GM21367 (cell line): ENCODE measurements at regions not wholly inside any gene's neighbourhood (a gene's known extent, or its start where the extent isn't known, plus 50 kb on each side); places are given as distances from the start of the nearest gene placed in this dataset.
A peak's percentile ranks its signal among the peaks of the same experiment; 100 is the strongest.

ENCODE experiments used
- ATAC-seq: cut with Tn5 transposase; IDR thresholded peaks from one replicate; pipeline ENCODE4 v1.9.1; 2021; ENCODE audit not compliant: unreplicated experiment

- ATAC-seq, result no peak
Observed at GRCh38 chr21:24289539-24289938, 1317.7 kb downstream of the MRPL39 start.

- ATAC-seq, result no peak
Observed at GRCh38 chr21:24280596-24280995, 1326.7 kb downstream of the MRPL39 start.

- no peak for ATAC-seq
Observed at GRCh38 chr21:24278711-24279110, 1328.6 kb downstream of the MRPL39 start.

- ATAC-seq, result no peak
Observed at GRCh38 chr21:24276204-24276603, 1331.1 kb downstream of the MRPL39 start.

DNA sequence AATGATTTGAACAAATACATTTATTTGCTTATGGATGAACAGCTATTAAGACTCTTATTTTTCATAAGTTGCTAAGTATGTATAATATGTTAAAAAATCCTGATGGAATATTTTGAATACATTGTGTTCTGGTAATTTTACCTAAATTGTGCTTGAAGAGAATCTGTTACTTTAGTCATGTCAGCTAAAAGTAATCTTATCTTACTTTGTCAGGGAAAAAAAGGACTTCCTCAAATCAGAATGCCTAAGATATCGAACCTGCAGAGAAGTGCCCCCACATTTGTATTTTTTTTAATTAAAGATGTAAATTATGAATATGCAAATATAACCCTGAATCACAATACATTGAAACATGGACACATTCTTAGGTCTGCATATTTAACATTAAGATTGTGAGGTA lies 1331.7 kb downstream of the MRPL39 start:
- no peak for ATAC-seq

DNA sequence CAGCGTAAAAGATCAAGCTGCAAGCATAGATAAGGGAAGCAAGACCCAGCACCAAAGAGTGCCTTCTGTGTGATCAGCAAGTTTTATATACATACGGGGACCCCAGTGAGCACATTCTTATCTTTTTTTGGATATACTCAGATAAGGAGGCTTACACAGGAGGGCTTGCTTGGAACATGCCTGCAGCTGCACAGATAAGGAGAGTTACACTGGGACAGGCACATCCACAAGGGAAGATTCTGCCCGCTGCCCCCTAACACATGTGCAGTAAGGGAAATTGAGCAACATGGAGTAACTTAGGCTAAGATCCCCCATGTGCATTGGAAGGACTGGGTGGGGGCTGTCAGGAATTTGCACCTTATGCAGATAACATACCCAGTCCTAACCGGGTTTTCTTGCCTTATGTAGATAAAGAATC lies 1334.8 kb downstream of the MRPL39 start:
- no peak for ATAC-seq

DNA sequence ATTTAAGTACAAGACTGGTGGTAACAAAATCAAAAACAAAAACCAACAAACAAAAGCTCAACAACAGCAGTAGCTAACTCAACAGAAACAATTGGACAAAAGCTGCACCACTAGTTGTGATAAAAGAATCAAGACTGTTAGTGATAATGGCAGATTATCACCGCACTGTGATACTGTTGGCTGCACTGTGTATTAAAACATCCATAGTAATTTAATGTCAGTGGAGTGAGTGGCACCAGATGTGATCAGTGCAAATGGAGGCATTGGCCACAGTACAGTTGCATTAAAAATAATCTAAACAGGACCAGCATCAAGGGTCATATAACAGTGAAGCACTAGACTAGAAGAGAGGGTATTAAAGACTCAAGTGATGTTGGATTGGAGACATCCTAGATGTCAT lies 1341.3 kb downstream of the MRPL39 start:
- no peak for ATAC-seq

DNA sequence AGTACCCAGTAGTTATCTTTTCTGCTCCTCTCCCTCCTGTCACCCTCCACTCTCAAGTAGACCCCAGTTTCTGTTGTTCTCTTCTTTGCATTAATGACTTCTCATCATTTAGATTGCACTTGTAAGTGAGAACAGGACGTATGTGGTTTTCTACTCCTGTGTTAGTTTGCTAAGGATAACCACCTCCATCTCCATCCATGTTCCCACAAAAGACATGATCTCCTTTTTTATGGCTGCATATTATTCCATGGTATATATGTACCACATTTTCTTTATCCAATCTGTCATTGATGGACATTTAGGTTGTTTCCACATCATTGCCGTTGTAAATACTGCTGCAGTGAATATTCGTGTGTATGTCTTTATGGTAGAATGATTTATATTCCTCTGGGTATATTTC lies 1346.5 kb downstream of the MRPL39 start:
- ATAC-seq, result no peak

DNA sequence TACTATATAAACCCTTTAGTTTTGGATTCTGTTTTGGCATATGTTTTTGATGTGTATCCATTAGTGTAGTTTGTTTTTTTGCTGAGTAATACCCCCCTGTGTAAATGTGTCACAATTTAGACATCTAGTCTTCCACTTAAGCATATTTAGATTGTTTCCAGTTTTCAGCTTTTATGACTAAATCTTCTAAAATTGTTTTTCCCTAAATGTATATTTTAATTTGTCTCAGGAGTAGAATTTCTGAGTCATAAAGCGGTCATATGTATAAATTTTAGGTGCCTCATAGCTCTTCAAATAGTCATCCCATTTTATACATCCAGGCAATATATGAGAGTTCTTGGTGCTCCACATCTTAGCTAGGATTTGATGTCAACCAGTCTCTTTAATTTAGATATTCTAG lies 1348.0 kb downstream of the MRPL39 start:
- no peak for ATAC-seq

- ATAC-seq, result no peak
Observed at GRCh38 chr21:24255591-24255990, 1351.7 kb downstream of the MRPL39 start.

- no peak for ATAC-seq
Observed at GRCh38 chr21:24225431-24225830, 1381.8 kb downstream of the MRPL39 start.

DNA sequence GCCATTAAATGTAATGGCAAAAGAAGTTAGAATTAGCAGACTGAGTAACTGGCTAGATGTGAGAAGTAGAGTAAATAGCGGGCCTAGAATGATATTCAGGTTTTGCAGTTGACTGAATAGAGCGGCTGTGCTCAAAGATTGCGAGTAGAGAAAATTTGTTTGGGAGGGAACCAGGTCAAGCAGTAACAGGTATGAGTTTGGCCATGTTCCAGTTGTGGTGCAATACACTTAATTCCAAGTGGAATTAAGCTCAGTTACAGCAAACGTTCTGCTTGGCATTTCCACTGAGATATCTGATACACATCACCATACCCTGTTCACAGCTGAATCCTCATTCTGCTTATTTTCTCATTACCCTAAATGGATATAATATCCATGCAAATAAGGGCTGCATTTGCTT lies 1382.9 kb downstream of the MRPL39 start:
- no peak for ATAC-seq

DNA sequence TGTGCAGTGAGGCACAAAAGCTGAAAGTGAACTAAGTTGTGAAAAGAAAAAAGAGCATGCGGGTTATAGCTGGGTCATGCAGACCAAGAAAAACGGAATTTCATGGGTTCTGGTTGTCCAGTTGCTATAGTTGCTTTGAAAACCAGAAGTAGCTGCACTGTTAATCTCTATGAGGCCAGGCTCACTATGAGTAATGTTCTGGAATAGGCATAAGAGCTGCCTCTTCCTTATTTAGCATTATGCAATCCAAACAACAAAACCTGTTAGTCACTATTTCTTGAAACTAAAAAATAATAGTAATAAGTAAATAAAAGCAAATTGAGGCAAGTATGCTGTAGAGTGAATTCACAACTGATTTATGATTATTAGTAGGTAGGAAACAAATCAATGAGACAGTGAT lies 1383.7 kb downstream of the MRPL39 start:
- ATAC-seq, result no peak

- ATAC-seq, result no peak
Observed at GRCh38 chr21:24222676-24223075, 1384.6 kb downstream of the MRPL39 start.

- no peak for ATAC-seq
Observed at GRCh38 chr21:24220446-24220845, 1386.8 kb downstream of the MRPL39 start.

DNA sequence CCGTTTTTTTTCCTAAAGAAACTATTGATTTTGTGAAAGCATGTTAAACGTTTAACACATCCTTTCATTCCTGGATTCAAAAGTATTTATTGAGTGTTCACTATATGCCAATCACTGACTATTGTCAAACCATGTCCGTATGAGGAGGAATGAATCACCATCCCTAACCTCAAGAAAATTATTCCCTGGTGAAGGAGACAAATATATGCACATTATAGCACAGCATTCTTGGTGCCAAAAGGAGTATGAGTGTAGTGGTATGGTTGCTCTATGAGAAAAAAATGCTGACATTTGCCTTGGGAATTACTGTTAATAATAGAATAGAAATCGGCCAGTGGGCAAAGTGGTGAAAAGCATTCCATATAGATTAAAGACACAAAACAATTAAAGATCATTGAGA lies 1390.1 kb downstream of the MRPL39 start:
- no peak for ATAC-seq

DNA sequence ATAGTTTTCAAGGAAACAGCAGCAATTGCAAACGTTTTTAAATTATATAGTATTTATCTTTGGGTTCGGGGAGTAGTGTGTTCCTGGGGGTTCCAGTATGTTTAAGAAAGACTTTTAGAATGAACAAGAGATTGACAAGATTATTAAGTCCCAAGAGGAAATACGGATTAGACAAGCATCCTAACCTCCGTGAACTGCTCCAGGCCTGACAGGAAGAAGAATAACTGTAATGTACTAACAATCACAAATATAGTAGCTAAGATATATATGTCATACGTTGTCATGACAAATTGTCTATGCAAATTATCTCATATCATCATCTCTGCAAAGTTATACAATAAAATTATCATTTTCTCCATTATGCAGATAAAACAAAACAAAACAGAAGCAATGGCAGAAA lies 1397.2 kb downstream of the MRPL39 start:
- ATAC-seq, result no peak

GRCh38 chr21:24208562-24209260 lies 1398.6 kb downstream of the MRPL39 start:
- ATAC-seq, result no peak

DNA sequence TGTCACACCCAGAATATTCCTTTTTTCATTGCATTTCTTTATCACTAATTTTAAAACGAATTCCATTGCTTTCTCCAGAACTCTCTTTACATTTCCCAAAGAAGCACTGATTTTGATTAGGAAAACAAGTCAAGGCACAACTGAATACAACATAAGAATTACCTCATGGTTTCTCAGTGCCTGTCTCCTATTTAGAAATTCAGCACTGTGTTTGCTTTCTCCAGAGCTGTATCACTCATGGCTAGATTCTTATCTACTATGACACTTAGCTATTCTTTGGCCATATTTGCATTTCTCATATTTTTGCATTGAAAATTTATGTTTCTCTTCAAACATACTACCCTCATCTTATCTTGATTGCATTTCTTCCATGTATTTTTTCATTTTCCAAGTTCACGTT lies 1402.0 kb downstream of the MRPL39 start:
- ATAC-seq, result no peak

- ATAC-seq, result no peak
Observed at GRCh38 chr21:24204641-24205040, 1402.6 kb downstream of the MRPL39 start.

DNA sequence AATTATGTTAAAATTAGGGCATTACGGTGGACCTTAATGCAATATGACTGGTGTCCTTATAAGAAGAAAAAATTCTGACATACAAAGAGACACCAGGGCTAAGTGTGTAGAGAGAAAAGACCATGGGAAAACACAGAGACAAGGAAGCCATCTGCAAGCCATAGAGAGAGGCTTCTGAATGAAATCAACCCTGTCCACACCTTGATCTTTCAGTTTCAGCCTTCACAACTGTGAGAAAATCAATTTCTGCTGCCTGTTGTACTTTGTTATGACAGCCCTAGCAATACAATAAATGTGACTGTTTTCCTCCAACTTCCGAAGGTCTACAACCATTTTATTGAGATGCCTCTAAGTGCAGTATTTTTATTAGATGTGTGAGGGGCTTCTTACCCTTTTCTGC lies 1407.2 kb downstream of the MRPL39 start:
- ATAC-seq, result peak; percentile 48

GRCh38 chr21:24197923-24198322 lies 1409.4 kb downstream of the MRPL39 start:
- no peak for ATAC-seq

DNA sequence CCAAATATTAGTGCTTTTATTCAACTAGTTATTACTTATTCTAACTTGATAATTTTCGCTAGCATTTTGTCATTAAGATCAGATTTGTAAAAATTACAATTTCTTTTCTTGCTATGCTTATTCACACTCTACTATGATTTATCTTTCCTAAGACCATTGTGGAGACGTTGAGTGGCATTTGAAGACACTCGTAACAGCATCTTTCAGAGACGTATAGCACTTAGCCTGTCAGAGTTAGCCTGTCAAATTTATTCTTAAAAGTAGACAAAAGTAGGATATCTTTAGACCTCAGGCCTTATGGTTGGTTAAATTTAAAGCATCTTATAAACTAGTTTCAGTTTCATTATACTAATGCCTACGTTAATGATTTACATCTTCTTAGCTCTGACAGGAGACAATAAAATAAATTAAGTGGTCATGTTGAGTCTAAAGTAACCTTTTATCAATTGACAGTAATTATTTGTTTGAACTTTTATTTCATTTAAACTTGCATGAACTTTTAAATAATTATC lies 1410.1 kb downstream of the MRPL39 start:
- no peak for ATAC-seq
